ENCODE measurements at regions not wholly inside any gene's neighbourhood (a gene's known extent, or its start where the extent isn't known, plus 50 kb on each side); places are given as distances from the start of the nearest gene placed in this dataset.

GRCh38 chr5:4639946-4640345, 500.2 kb upstream of the ADAMTS16 start:
- no peak for DNase-seq

GRCh38 chr5:4640795-4641194, 499.3 kb upstream of the ADAMTS16 start:
- no peak for DNase-seq

- DNase-seq, result no peak
These were observed 497.6 kb upstream of the ADAMTS16 start for GRCh38 chr5:4642525-4642924.

- no peak for DNase-seq
These were observed 496.9 kb upstream of the ADAMTS16 start for GRCh38 chr5:4643190-4643589.

- DNase-seq, result no peak
These were observed 496.2 kb upstream of the ADAMTS16 start for GRCh38 chr5:4643960-4644359.

GRCh38 chr5:4646715-4647375, 493.3 kb upstream of the ADAMTS16 start:
- DNase-seq, result no peak

GRCh38 chr5:4647955-4648354, 492.2 kb upstream of the ADAMTS16 start:
- no peak for DNase-seq

- no peak for DNase-seq
These were observed 488.1 kb upstream of the ADAMTS16 start for GRCh38 chr5:4651806-4652565.

- no peak for DNase-seq
These were observed 486.7 kb upstream of the ADAMTS16 start for GRCh38 chr5:4653475-4653874.

- no peak for DNase-seq
These were observed 480.3 kb upstream of the ADAMTS16 start for GRCh38 chr5:4659851-4660250.

GRCh38 chr5:4661326-4661725, 478.8 kb upstream of the ADAMTS16 start:
- no peak for DNase-seq

GRCh38 chr5:4661836-4662235, 478.3 kb upstream of the ADAMTS16 start:
- no peak for DNase-seq

- DNase-seq, result no peak
These were observed 477.4 kb upstream of the ADAMTS16 start for GRCh38 chr5:4662756-4663155.

- DNase-seq, result no peak
These were observed 474.2 kb upstream of the ADAMTS16 start for GRCh38 chr5:4665911-4666310.

- no peak for DNase-seq
These were observed 466.0 kb upstream of the ADAMTS16 start for GRCh38 chr5:4674166-4674565.

- no peak for DNase-seq
These were observed 463.2 kb upstream of the ADAMTS16 start for GRCh38 chr5:4676934-4677333.

GRCh38 chr5:4684946-4685345, 455.2 kb upstream of the ADAMTS16 start:
- DNase-seq, result no peak

- DNase-seq, result no peak
These were observed 441.5 kb upstream of the ADAMTS16 start for GRCh38 chr5:4698596-4698995.

GRCh38 chr5:4699592-4699991, 440.5 kb upstream of the ADAMTS16 start:
- DNase-seq, result peak; percentile 10 to 17

- DNase-seq, result peak; percentile 45 to 59
These were observed 440.1 kb upstream of the ADAMTS16 start for GRCh38 chr5:4700069-4700468.

- DNase-seq, result no peak
These were observed 439.3 kb upstream of the ADAMTS16 start for GRCh38 chr5:4700871-4701270.

GRCh38 chr5:4703931-4704458, 436.1 kb upstream of the ADAMTS16 start:
- no peak for DNase-seq

- DNase-seq, result no peak
These were observed 435.2 kb upstream of the ADAMTS16 start for GRCh38 chr5:4704951-4705350.

Measured in right lung (tissue), 2 donors.